GM12892 (cell line): ENCODE measurements at regions not wholly inside any gene's neighbourhood (a gene's known extent, or its start where the extent isn't known, plus 50 kb on each side); places are given as distances from the start of the nearest gene placed in this dataset.

ENCODE experiments used
- POLR2A ChIP-seq: IDR thresholded peaks from 2 replicates; pipeline ENCODE4 v1.6.1; 2011; ENCODE audit warnings: low read depth, low read length, control low read depth
- POLR2AphosphoS5 ChIP-seq: IDR thresholded peaks from 2 replicates; pipeline ENCODE4 v1.6.1; 2011; ENCODE audit warnings: low read depth, low read length, control low read depth
- TAF1 ChIP-seq: IDR thresholded peaks from 2 replicates; pipeline ENCODE4 v1.6.1; 2011; ENCODE audit warnings: low read depth, mild to moderate bottlenecking, control low read depth, low read length, borderline replicate concordance

GRCh38 chr4:151559595-151559994 is 150.6 kb downstream of the FHIP1A start:
- TF ChIP-seq POLR2A (no peak), POLR2AphosphoS5 (no peak), TAF1 (no peak)
